ENCODE measurements at regions not wholly inside any gene's neighbourhood (a gene's known extent, or its start where the extent isn't known, plus 50 kb on each side); places are given as distances from the start of the nearest gene placed in this dataset.

DNA sequence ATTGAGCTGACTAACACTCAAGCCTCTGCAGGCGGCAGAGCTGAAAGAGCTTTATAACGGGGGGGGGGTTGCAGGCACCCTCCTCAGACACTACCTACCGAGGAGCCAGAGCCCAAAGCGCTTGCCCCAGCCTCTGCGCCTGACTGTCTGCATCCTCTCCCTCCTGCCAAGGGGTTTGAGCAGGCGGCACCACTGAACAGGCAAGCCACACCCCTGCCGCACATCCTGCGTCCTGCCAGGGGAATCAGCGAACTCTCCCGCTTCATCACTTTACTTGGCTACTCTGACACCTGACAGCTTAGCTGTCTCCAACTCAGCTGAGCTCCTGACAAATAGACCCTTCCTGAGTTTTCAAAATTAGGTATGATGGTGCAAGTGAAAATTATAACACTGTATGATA, 432.6 kb upstream of the ANKRD30A start:
- Histone ChIP-seq H3K27ac (ENCODE audit: low read depth, low read length) (no peak overlapping the region), H3K4me3 (ENCODE audit: low read depth, low read length) (no peak overlapping the region), H3K9me3 (ENCODE audit: control insufficient read depth, insufficient read depth, low read length) (peaks cover 3% of the 10 kb centered on the region; the same call in 1 of the 2 replicates), H3K27me3 (ENCODE audit: control insufficient read depth, insufficient read depth, low read length) (no peaks in the 10 kb centered on the region)
- ChIA-PET CTCF (no interaction called here), POLR2A (interaction anchor here (0.7 kb wide), 1 partner anchor 109 kb away, joined by 4 read pairs; no protein-coding TSS in a partner anchor)
- TF ChIP-seq, protein P1, sequence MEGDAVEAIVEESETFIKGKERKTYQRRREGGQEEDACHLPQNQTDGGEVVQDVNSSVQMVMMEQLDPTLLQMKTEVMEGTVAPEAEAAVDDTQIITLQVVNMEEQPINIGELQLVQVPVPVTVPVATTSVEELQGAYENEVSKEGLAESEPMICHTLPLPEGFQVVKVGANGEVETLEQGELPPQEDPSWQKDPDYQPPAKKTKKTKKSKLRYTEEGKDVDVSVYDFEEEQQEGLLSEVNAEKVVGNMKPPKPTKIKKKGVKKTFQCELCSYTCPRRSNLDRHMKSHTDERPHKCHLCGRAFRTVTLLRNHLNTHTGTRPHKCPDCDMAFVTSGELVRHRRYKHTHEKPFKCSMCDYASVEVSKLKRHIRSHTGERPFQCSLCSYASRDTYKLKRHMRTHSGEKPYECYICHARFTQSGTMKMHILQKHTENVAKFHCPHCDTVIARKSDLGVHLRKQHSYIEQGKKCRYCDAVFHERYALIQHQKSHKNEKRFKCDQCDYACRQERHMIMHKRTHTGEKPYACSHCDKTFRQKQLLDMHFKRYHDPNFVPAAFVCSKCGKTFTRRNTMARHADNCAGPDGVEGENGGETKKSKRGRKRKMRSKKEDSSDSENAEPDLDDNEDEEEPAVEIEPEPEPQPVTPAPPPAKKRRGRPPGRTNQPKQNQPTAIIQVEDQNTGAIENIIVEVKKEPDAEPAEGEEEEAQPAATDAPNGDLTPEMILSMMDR (IDR thresholded peaks at IDR 0.05; ENCODE audit: low read depth, low read length): no peak
- DNase-seq (ENCODE audit: low read depth, low spot score): no peak

DNA sequence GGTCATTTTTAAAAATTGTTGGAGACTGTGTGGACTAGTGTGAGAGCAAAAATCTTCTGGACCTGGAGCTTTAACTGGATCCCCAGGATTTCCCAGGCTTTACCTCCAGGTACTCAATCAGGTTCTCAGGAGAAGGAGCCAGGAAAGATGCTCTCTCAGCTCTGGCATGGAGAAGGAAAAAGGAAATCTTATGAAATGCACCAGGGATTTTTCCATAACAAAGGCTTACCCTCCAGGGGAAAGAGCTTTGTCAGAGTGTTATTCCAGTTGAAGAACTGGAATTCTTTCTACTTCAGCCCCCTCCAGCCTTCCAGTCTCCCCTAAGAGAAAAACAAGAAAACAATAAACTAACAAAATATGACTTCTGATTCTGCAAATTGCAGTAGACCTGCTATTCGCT, 436.7 kb upstream of the ANKRD30A start:
- Histone ChIP-seq H3K27me3 (ENCODE audit: control insufficient read depth, insufficient read depth, low read length) (no peaks in the 10 kb centered on the region), H3K9me3 (ENCODE audit: control insufficient read depth, insufficient read depth, low read length) (peaks cover 3% of the 10 kb centered on the region; the same call in 1 of the 2 replicates), H3K27ac (ENCODE audit: low read depth, low read length) (no peak overlapping the region), H3K4me3 (ENCODE audit: low read depth, low read length) (no peak overlapping the region)
- CTCF ChIA-PET: interaction anchor here (0.7 kb wide), 1 partner anchor 56 kb away, joined by 3 read pairs; no protein-coding TSS in a partner anchor
- POLR2A ChIA-PET: no interaction called here
- TF ChIP-seq, protein P1 (IDR thresholded peaks at IDR 0.05; ENCODE audit: low read depth, low read length): no peak
- DNase-seq (ENCODE audit: low read depth, low spot score): no peak

DNA sequence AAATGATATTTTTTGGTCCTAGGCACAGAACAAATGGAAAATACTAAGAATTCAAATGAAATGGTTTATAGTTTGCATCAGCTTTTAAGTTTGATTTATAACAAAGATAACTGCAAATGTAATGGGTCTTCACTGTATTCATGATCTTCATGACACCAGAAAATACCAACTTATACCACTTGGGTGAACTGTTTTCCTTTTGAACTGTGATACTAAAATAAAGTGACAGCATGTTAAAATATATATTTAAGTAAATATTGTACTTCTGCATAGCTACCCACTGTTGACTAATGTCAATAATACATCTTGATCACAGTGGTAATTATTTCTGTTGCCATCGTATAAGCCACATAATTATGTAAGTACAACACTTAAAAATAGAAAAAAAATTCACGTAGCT, 442.0 kb upstream of the ANKRD30A start:
- H3K27ac ChIP-seq (ENCODE audit: low read depth, low read length): no peak overlapping the region
- TF ChIP-seq, protein P1 (IDR thresholded peaks at IDR 0.05; ENCODE audit: low read depth, low read length): no peak
- H3K27me3 ChIP-seq (ENCODE audit: control insufficient read depth, insufficient read depth, low read length): no peaks in the 10 kb centered on the region
- H3K9me3 ChIP-seq (ENCODE audit: control insufficient read depth, insufficient read depth, low read length): no peaks in the 10 kb centered on the region
- ChIA-PET CTCF (interaction anchor here (1.1 kb wide), 1 partner anchor 96 kb away, joined by 3 read pairs; no protein-coding TSS in a partner anchor), POLR2A (no interaction called here)
- no peak overlapping the region for H3K4me3 ChIP-seq (ENCODE audit: low read depth, low read length)
- DNase-seq (ENCODE audit: low read depth, low spot score): no peak

DNA sequence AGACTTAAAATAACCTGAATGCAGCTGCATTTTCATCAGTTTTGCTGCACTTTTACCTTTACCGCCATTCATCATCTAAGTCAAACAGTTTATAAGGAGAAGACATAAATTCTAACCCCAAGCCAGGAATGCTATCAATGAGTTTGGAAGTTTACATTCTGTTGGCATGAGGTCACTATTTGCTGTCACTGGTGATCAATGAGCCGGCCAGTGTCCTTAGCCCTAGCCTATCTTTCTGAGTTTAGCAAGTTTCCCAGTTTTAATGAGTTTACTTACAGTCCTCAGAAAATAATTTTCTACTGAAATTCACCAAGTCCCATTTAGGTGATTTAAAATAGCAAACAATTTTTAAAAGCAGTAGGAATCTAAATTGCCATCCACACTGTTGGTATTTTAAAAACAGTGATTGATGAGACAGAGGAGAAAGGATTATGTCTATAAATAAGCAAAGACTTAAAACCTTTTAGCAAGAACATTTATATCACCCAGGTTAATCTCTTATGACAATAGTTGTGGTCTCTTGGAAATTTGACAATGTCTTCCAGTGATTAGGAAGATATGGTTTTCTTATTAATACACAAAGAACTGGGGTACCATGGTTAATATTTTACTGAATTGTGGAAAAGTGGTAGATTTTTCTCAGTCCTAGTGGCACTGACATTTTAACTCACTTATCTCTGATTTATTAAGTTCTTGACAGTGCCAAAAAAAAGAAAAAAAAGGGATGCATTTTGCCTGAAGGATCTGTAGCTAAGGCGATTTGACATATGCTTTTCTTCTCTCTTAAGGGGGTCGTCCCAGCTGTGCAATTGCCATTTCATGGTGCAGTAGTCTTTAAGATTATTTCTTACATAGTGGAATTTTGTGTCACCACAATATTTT, 443.4 kb upstream of the ANKRD30A start:
- TF ChIP-seq, protein P1 (IDR thresholded peaks at IDR 0.05; ENCODE audit: low read depth, low read length): no peak
- Histone ChIP-seq H3K4me3 (ENCODE audit: low read depth, low read length) (no peak overlapping the region), H3K27ac (ENCODE audit: low read depth, low read length) (no peak overlapping the region), H3K27me3 (ENCODE audit: control insufficient read depth, insufficient read depth, low read length) (no peaks in the 10 kb centered on the region), H3K9me3 (ENCODE audit: control insufficient read depth, insufficient read depth, low read length) (no peaks in the 10 kb centered on the region)
- POLR2A ChIA-PET: interaction anchor here (0.5 kb wide), 1 partner anchor 168 kb away, joined by 3 read pairs; no protein-coding TSS in a partner anchor
- CTCF ChIA-PET: interaction anchor here (1.0 kb wide), 1 partner anchor 1047 kb away, joined by 6 read pairs; no protein-coding TSS in a partner anchor
- no peak for DNase-seq (ENCODE audit: low read depth, low spot score)

DNA sequence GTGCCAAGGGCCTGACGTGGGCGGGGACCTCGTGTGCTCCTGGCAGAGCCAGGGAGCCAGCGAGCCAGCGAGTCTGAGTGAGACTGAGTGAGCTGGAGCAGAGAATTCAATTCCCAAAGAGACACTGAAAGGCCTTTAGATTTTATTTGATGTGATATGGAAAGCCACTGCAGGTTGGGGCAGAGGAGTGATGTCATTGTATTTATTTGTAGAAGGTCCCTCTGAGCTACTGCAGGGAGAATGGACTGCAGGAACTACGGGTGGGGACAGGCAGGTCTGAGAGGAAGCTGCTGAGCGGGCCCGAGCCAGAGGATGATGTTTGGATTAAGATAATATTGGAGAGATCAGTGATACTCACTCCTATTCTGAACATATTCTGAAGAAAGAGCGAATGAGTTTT, 445.8 kb upstream of the ANKRD30A start:
- CTCF ChIA-PET: no interaction called here
- Histone ChIP-seq H3K27ac (ENCODE audit: low read depth, low read length) (no peak overlapping the region), H3K9me3 (ENCODE audit: control insufficient read depth, insufficient read depth, low read length) (no peaks in the 10 kb centered on the region), H3K27me3 (ENCODE audit: control insufficient read depth, insufficient read depth, low read length) (no peaks in the 10 kb centered on the region), H3K4me3 (ENCODE audit: low read depth, low read length) (no peak overlapping the region)
- TF ChIP-seq, protein P1 (IDR thresholded peaks at IDR 0.05; ENCODE audit: low read depth, low read length): no peak
- DNase-seq (ENCODE audit: low read depth, low spot score): no peak
- POLR2A ChIA-PET: no interaction called here
